Tongue (tissue), 1 donor: ENCODE measurements at regions not wholly inside any gene's neighbourhood (a gene's known extent, or its start where the extent isn't known, plus 50 kb on each side); places are given as distances from the start of the nearest gene placed in this dataset.
"Not testable (repeated sequence)": the region's sequence is repeated elsewhere in the genome, so short reads cannot be mapped to it uniquely, and the experiment has no call there.

ENCODE experiments used
- DNase-seq: peaks from one replicate; pipeline ENCODE4 v3.0.0-alpha.2; 2015

DNA sequence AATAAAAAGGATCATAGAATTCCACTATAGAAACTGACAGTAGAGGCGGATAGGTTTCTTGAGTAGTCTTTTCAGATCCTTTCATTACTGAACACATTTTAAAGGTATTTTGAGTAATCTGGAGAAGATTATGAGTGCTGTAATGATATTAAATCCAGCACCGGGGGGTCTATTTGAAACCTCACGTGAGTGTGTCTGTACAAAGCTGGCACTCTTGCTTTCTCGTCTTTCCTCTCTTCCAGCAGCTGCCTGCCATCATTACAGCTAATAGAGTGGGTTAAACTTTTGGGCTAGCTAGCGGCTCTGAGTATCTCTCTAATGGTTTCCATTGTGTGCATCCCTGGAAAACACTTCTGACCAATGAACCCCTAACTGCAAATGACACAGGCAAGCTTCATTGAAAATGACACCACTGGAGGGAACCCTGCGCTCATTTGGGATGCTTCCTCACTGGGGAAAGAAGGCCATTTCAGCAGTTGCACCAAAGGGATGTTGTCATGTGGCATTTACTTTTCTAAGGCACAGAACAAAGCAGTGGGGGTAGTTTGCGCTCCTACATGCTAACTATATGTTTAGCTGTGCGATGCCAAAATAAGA is 101.0 kb downstream of the HRH4 start:
- DNase-seq = no peak

DNA sequence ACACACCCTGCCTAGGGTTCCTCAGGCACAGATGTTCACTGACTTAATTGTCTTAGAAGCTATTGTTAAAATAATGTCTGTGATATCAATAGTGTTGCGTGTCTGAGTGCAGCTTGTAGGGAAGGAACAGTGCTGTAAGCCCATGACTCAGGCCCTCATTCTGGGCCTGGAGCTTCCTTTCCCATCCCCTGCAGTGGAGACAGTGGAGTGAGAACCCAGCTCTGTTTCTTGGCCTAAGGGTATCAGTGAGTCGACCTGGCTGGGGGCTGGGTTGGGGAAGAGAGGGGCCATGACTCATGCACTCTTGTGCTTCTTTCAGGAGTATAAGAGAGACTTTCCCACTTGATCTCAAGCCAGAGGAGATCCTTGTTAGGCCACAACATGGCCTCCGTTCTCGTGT is 106.8 kb downstream of the HRH4 start:
- DNase-seq = no peak

DNA sequence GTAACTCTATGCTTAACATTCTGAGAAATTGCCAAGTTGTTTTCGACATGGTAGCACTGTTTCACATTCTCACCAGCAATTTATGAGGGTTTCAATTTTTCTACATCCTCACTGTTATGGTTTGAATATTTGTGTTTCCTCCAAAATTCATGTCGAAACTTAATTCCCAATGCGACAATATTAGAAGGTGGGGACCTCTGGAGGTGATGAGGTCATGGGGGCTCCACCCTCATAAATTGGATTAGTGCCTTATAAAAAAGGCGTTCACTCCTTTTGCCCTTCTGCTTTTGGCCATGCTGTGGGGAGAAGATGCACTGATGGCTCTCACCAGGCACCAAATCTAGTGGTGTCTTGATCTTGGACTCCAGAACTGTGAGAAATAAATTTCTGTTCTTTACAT is 110.3 kb downstream of the HRH4 start:
- no peak for DNase-seq

DNA sequence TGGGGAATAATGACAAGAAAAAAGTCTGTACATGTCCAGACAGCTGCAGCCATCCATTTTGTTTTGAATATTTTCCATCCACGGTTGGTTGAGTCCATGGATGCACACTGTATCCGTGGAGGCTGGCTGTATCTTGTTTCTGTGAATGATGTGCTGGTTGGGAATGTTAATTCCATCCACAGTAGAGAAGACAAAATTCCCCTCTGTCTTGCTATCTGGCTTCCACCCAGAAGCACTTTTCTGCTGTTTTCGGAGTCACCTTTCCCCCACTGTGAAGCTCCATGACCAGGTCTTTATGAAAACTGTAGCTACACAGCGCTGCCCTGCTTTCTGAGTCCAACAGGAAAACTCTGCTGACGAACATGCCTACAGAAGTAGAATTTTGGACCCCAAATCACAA is 122.3 kb downstream of the HRH4 start:
- DNase-seq = peak; percentile 57

DNA sequence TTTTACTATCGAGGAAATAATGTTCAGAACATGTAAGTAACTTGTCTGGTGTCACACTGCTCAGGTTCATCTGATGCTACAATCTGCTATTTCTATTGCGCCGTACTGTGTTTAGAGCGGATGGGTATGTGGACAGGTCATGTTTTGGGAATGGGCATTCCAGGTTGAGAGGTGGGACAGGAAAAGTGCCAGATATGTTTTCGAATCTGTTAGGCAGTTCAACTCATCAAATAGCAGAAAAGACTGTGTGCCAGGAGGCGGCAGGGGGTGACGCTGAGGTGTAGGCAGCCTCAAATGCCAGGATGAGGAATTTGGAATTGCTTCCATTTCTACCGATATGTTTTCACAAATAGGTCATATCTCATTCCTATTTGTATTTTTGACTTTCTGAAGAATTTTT is 123.8 kb downstream of the HRH4 start:
- DNase-seq = no peak

DNA sequence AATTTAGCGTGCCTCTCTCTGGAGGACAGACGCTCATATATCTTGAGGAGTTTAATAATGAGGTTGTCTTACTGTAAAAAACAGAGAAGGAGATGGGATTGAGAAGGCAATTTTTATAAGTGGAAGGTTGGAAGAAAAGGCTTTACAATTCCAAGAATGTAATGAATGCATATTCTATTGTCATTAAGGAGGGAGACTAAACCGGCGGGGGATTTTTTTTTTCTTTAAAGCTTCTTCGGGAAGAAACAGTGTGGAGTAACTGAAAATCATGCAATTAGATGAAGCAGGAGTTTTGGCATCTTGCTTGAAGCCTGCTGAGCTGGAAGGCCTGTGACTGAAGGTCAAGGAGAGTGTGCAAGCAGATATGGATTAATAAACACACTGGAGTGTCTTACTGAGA is 124.4 kb downstream of the HRH4 start:
- peak; percentile 26 for DNase-seq

DNA sequence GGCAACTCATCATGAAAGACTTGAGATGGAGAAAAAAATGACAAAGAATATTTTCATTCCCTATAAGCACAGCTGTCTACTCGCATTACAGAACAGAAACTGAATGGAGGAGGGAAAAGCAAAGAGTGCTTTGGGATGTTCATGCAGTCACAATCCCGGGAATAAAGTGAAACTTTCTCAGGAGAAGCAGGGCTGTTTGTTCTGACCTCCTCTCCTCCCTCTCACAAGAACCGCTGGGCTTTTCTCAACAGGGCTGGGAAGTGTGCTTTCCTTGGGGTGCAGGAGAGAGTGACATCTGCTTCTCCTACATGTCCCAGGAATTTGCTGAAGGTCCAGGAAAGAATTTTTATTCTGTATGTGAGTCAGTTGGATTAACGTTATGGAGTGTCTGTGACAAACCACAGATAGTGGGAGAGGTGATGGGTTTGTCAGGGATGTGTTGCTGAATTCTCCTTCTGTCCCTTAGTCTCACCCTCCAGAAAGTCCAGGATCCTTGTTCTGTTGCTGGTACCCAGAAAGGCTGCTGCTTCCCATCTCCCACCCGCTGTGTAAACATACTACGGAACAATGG is 125.6 kb downstream of the HRH4 start:
- peak; percentile 48 for DNase-seq

DNA sequence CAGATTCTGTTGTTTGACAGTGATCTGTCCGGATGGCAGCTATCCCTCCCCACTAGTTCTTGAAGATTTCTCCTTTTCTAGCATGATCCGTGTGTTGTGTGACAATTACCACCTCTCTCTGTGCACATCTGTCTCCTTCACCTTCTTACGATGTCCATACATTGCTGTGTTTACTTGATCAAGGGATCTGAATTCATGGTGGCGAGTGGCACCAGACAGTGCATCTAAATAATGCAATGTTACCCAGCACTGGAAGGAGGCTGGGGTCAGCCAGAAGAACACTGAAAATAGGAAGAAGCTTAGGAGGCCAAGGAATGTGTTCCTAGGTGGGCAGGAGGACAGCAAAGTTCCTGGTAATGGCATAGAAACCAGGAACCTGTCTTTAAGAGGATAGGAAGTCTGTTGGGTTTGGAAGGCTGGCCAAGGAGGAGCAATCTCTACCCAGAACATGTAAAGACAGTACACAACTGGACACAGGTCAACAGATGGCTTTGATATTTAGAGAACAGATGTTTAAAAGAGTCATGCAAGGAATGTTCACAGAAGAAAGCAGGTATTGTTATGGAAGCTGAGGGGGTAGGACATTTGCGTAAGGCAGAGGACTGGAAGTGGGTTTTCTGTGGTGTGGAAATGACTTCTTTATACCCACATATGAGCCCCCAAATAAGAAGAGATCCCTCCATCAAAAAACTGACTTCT is 126.4 kb downstream of the HRH4 start:
- no peak for DNase-seq

DNA sequence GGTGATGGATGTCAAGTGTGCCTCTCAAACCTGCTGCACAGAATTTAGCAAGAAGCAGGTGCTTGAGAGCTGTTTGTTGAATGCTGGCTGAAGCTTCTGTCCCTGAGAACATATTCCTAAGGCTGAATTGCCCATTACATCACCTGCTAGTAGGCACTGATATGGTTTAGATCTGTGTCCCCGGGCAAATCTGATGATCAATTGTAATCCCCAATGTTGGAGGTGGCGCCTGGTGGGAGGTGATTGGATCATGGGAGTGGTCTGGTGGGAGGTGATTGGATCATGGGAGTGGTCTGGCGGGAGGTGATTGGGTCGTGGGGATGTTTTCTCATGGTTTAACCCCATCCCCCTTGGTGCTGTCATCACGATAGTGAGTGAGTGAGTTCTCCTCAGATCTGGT is 128.0 kb downstream of the HRH4 start:
- DNase-seq = no peak

DNA sequence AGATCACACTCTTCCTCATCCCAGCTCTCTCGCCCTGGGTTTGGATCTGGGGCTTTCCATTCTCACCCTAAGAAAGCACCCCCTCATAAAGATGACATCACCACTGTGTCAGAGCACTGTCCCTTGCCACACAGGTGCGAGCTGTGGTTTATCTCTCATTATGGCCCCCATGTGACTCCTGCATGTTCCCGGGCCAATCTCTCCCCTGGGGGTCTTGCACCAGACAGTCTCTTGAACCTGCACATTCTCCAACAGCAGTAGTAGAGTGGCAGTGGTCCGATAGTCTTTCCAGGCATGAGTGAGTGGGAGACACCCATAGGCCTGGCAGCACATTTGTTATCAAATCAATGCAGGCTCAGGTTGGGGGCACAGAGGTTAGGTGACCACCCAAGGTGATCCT is 130.5 kb downstream of the HRH4 start:
- no peak for DNase-seq

DNA sequence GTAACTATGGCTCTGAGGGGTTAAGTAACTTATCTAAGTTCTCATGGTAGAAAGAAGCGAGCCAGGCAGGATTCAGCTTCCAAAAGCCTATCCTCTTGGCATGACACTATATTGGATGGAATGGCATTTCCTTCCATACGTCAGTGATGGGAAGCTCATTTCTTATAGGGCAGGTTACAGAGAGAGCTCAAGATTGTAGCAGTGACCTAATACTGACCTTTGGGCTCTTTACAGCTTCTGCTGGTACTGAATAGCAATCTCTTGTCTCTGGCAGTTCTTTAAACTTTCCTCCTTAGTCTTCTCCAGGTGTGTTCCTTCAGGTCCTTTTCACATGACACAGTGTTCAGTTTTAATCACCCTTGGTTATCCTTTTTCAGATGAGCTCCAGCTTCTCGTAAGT is 133.0 kb downstream of the HRH4 start:
- DNase-seq = no peak

DNA sequence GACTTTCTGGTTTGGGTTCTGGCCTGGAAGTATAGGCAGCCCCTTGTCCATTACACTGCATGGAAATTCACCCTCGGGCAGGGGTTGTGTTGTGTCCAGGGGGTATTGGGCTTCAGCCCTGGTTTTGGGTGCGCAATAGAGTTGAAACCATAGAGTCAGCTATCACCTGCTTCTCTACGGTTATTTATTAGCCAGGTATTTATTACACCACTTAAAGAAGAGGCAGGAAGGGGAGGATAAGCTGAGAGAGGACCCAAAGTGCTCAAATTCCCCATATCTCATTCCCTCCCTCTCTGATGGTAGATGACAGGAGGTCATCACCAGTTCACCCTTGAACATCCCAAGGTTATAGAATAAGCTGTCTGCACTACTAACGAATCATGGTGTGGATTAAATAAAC is 133.4 kb downstream of the HRH4 start:
- no peak for DNase-seq

DNA sequence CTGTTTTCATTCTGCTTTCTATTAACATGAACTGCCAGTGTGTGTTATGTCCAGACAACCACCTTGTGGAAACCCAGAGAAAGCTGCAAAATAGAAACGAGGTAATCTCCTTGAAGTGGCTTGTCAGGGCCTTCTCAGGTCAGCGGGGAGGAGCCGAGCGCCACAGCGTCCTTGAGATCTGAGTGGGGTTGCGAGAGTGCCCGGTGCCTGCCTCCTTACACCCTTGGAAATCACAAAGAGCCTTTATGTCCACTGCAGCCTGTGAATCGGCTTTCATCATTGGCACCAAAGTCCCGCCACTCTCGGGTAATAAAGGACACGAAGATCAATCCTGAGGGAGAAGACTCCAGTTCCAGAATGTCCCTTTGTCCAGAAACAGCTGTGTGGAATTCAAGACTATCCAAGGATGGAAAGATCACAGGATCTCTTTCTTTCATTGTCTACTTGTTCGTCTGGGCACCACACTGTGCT is 135.2 kb downstream of the HRH4 start:
- no peak for DNase-seq

DNA sequence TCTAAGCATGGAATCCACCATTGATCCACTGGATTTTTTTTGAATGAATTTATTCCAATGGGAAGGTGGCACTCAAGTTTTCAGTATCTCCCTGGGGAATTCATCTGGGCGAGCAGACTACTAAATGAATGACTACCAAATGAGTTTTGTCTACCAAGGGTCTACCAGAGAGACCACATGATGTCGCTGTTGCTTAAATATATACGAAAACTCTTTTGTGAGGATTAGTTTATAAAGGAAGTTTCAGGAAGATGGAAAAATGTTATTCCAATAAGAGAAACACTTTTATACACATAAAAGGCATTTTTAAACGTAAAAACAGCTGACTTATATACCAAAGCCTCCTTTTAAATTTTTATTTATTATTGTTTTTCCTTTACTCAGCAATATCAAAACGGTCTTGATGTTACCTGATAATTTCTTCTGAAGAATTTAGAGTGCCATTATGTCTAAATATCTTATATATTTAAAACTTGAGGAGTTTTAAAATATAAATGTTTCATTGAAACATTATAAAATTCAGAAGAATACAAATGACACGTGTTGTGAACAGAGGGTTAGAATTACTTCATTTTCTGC is 139.7 kb downstream of the HRH4 start:
- DNase-seq = peak; percentile 92

DNA sequence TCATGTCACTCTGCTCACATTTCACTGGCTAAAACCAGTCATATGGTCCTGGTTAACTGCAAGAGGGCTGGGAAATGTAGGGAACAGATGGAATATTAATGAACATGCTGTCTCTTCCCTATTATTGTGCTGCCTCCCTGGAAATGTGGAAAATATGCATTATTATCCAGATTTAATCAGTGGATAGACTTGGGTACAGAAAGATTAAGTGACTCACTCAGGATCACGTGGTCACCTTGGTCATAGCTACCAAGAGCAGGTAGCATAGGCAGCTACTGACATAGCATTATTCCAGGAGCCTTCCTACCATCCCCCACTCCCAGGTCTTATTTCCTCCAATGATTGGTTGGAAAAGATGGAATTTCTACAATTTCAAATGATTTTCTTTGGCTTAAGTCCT is 141.1 kb downstream of the HRH4 start:
- no peak for DNase-seq

DNA sequence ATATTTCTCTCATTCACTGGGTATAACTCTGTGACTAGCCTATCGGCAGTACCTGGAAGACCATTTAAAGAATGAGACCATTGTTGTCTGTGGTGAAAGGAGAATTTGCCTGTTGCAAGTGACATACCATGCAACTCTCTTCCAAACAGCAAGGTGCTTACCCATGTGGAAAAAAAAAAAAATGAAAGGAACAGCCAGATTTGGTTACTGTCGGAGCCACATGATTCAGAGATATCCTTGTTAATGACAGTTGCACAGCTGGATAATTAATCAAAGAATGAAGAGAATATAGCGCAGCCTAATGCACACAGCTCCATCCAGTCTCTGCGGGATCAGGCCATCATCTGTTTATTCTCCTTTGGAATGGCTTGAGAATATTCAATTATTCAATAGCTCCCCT is 141.8 kb downstream of the HRH4 start:
- DNase-seq = no peak

DNA sequence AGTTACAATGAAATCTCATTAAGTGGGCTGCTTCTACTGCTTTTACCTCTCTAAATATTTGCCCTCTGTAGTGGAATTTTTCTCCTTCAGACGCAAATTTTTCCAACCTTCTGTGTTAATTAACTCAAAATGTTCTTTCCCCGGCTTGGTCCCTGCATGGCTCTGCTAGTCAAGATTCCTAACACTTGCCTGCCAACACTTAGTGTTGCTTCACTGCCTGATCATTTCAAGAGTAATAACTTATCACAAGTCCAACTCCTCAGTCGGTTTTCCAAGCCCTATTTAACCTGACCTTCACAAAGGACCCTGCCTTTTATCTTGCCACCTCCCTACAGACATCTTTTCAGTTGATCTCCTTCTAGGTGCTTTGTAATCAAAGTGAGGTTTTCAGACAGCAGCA is 142.7 kb downstream of the HRH4 start:
- DNase-seq = no peak

DNA sequence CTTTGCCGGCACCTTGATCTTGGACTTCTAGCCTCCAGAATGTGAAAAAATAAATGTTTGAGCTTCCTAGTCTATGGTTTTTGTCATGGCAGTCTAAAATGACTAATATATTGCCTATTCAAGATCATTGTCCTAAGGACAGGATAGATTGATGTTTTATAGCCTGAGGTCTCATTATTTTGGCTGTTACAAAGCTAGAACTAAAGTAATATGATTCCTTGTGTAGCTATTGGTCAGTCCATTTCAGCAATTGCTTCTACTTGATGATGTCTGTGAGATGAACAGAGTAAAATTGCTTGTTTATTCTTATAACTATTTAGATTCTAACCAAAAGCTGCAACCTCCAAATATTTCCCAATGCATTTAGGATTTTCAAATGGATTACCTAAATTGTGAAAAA is 145.0 kb downstream of the HRH4 start:
- no peak for DNase-seq

DNA sequence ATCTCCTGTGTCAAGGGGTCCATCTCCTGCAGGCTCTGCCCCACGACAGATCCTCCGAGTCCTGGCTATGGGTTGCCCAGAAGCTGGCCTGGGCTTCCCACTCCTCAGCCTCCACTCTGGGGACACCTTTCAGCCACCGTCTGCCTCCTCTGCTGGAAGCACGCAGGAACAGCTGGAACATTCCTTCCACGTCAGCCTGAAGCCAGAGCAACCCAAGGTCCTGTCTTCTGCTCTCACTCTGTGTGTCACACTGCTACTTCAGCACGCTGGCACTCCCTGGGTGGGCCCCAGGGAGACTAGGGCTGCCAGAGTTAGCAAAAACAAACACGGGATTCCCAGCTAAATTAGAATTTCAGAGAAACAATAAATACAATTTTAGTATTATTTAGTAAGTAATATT is 148.8 kb downstream of the HRH4 start:
- DNase-seq = peak; percentile 24

DNA sequence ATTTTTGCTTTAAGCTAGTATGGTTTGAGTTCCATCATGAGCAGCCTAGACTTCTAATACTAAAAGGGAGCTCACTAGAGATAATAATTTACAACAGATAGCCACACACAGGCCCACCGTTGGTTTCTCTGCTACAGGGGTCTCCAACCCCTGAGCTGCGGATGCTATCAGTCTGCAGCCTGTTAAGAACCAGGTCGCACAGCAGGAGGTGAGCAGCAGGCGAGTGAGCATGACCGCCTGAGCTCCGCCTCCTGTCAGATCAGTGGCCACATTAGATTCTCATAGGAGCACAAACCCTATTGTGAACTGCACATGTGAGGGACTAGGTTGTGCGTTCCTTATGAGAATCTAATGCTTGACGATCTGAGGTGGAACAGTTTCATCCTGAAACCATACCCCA is 150.6 kb downstream of the HRH4 start:
- DNase-seq = no peak

DNA sequence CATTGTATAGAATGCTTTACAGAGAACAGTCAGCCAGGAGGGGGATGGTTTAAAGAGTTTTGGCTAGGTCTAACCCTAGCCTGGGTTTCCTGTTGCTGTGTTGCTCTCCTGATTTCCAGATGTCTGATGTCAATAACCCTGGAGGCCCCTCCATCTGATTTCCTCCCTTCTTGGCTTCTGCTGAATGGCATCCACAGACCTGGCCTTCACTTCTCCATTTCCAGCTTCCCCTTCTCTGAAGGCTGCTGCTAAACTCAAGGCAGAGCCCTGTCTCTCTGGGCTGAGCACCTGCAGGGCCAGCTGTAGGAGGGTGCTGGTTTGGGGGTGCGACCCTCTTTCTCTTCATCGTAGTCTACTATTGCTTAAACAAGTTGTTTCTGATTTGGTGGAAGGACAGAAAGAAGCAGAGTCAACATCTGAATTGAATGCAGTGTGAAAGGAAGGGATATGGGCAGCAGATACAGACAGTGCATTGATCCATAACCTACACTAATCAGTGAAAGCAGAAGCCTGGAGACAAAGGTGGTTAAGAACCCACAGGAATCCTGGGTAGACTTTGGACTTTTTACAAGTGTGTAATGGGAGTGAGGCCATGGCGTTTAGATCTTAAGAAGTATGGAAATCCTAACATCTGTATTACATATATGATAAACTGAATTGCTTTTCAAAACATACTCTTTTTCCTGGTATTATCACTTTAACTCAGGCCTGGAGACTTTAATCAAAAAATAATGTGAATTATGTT is 153.6 kb downstream of the HRH4 start:
- no peak for DNase-seq

DNA sequence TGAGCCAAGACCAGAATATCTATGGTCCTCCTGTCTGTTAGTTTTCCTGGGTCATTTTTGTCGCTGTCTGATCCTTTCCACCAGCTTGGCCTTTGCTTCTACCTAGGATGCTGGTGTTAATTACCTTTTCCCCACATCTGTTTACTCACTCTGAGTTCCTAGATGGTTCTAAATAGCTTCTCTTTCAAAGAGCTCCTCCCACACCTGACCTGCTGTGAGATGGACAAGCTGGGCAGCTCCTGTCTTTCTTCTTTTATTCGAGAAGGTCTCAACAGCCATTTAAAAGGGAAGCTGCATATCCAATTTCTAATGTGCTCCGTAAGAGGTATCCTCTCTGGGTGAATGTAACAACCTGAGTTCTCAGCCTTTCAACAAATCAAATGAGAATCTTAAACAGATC is 156.2 kb downstream of the HRH4 start:
- no peak for DNase-seq

DNA sequence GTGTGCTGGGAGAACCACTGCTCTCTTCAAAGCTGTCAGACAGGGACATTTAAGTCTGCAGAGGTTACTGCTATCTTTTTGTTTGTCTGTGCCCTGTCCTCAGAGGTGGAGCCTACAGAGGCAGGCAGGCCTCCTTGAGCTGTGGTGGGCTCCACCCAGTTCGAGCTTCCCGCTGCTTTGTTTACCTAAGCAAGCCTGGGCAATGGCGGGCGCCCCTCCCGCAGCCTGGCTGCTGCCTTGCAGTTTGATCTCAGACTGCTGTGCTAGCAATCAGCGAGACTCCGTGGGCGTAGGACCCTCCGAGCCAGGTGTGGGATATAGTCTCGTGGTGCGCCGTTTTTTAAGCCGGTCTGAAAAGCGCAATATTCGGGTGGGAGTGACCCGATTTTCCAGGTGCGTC is 164.0 kb downstream of the HRH4 start:
- DNase-seq = not testable (repeated sequence)
